T-helper 17 cell (primary cell): ENCODE measurements at regions not wholly inside any gene's neighbourhood (a gene's known extent, or its start where the extent isn't known, plus 50 kb on each side); places are given as distances from the start of the nearest gene placed in this dataset.

Experiments used
- ATAC-seq: fragments of 150-1000 bp; cut with Tn5 transposase; 2 replicates; pipeline ENCODE4 v1.10.0; 2021; ENCODE audit warnings: mild to moderate bottlenecking, moderate library complexity
- DNase-seq, 3 donors: peaks; one replicate each; pipeline versions ENCODE4 v3.0.0 to v3.0.0-alpha.2; 2020 to 2021
- H3K9me3 ChIP-seq: one replicate; pipeline ENCODE4 v1.7.0; 2013; ENCODE audit warnings: low read length, mild to moderate bottlenecking; ENCODE audit not compliant: control insufficient read depth, poor library complexity, severe bottlenecking
- H3K27ac Mint-ChIP-seq: one replicate; pipeline ENCODE4 v1.8.0; 2022; ENCODE audit warnings: mild to moderate bottlenecking, moderate library complexity, mixed read lengths
- H3K27me3 Mint-ChIP-seq: one replicate; pipeline ENCODE4 v1.8.0; 2022; ENCODE audit warnings: mixed read lengths
- H3K36me3 Mint-ChIP-seq: one replicate; pipeline ENCODE4 v1.8.0; 2022; ENCODE audit warnings: low read depth, mixed read lengths
- H3K4me1 Mint-ChIP-seq: one replicate; pipeline ENCODE4 v1.8.0; 2022; ENCODE audit warnings: mild to moderate bottlenecking, mixed read lengths
- H3K4me3 Mint-ChIP-seq: one replicate; pipeline ENCODE4 v1.8.0; 2022; ENCODE audit warnings: mild to moderate bottlenecking, moderate library complexity, mixed read lengths

- peaks cover 13% of the 10 kb centered on the region for H3K27me3 Mint-ChIP-seq
- no peak overlapping the region for H3K27ac Mint-ChIP-seq
- DNase-seq: no peak
- H3K36me3 Mint-ChIP-seq: no peaks in the 10 kb centered on the region
- no peak for ATAC-seq
- H3K9me3 ChIP-seq: no peaks in the 10 kb centered on the region
- H3K4me3 Mint-ChIP-seq: no peak overlapping the region
- no peaks in the 10 kb centered on the region for H3K4me1 Mint-ChIP-seq
These were observed 178.1 kb downstream of the IL15 start for GRCh38 chr4:141814499-141814898.

- no peaks in the 10 kb centered on the region for H3K4me1 Mint-ChIP-seq
- ATAC-seq: no peak
These were observed 179.3 kb downstream of the IL15 start for GRCh38 chr4:141815646-141816045.

GRCh38 chr4:141826260-141826659 lies 189.9 kb downstream of the IL15 start:
- Mint-ChIP-seq H3K27me3 (no peaks in the 10 kb centered on the region), H3K27ac (no peak overlapping the region), H3K36me3 (no peaks in the 10 kb centered on the region), H3K4me3 (no peak overlapping the region), H3K4me1 (no peaks in the 10 kb centered on the region)
- ATAC-seq: no peak
- DNase-seq: no peak
- H3K9me3 ChIP-seq: no peaks in the 10 kb centered on the region

More at GRCh38 chr4:141815646-141816045, 179.3 kb downstream of the IL15 start:
- Mint-ChIP-seq H3K36me3 (no peaks in the 10 kb centered on the region), H3K27ac (no peak overlapping the region), H3K4me3 (no peak overlapping the region), H3K27me3 (peaks cover 13% of the 10 kb centered on the region)
- DNase-seq: no peak
- no peaks in the 10 kb centered on the region for H3K9me3 ChIP-seq

GRCh38 chr4:141833209-141833608 lies 196.8 kb downstream of the IL15 start:
- H3K36me3 Mint-ChIP-seq: no peaks in the 10 kb centered on the region
- DNase-seq: no peak
- no peaks in the 10 kb centered on the region for H3K9me3 ChIP-seq
- no peak overlapping the region for H3K4me3 Mint-ChIP-seq
- no peak for ATAC-seq
- no peaks in the 10 kb centered on the region for H3K27me3 Mint-ChIP-seq
- H3K4me1 Mint-ChIP-seq: no peaks in the 10 kb centered on the region
- H3K27ac Mint-ChIP-seq: no peak overlapping the region

GRCh38 chr4:141840299-141840986 lies 204.1 kb downstream of the IL15 start:
- no peak overlapping the region for H3K27ac Mint-ChIP-seq
- DNase-seq (no peak), ATAC-seq (no peak)
- H3K27me3 Mint-ChIP-seq: peaks cover 13% of the 10 kb centered on the region
- no peaks in the 10 kb centered on the region for H3K4me1 Mint-ChIP-seq
- peaks cover 3% of the 10 kb centered on the region for H3K9me3 ChIP-seq
- H3K4me3 Mint-ChIP-seq: no peak overlapping the region
- H3K36me3 Mint-ChIP-seq: peaks cover 3% of the 10 kb centered on the region

- no peak for DNase-seq
- Mint-ChIP-seq H3K27me3 (peaks cover 19% of the 10 kb centered on the region), H3K4me3 (no peak overlapping the region)
These were observed 206.8 kb downstream of the IL15 start for GRCh38 chr4:141843136-141843535.

GRCh38 chr4:141845901-141846300 lies 209.5 kb downstream of the IL15 start:
- no peak overlapping the region for H3K4me3 Mint-ChIP-seq
- no peaks in the 10 kb centered on the region for H3K9me3 ChIP-seq
- ATAC-seq: no peak
- no peaks in the 10 kb centered on the region for H3K4me1 Mint-ChIP-seq
- peaks cover 21% of the 10 kb centered on the region for H3K27me3 Mint-ChIP-seq
- no peak overlapping the region for H3K27ac Mint-ChIP-seq
- peaks cover 3% of the 10 kb centered on the region for H3K36me3 Mint-ChIP-seq
- DNase-seq: no peak

More at GRCh38 chr4:141843136-141843535, 206.8 kb downstream of the IL15 start:
- peaks cover 3% of the 10 kb centered on the region for H3K36me3 Mint-ChIP-seq
- peaks cover 3% of the 10 kb centered on the region for H3K9me3 ChIP-seq
- no peak overlapping the region for H3K27ac Mint-ChIP-seq
- no peak for ATAC-seq
- H3K4me1 Mint-ChIP-seq: no peaks in the 10 kb centered on the region

- H3K27me3 Mint-ChIP-seq: peaks cover 11% of the 10 kb centered on the region
- no peaks in the 10 kb centered on the region for H3K36me3 Mint-ChIP-seq
- no peaks in the 10 kb centered on the region for H3K4me1 Mint-ChIP-seq
- DNase-seq: no peak
- H3K27ac Mint-ChIP-seq: no peak overlapping the region
- no peaks in the 10 kb centered on the region for H3K9me3 ChIP-seq
- no peak overlapping the region for H3K4me3 Mint-ChIP-seq
- ATAC-seq: no peak
These were observed 213.0 kb downstream of the IL15 start for GRCh38 chr4:141849367-141849766.

- no peaks in the 10 kb centered on the region for H3K9me3 ChIP-seq
- no peaks in the 10 kb centered on the region for H3K36me3 Mint-ChIP-seq
- no peaks in the 10 kb centered on the region for H3K4me1 Mint-ChIP-seq
- DNase-seq (no peak), ATAC-seq (no peak)
- H3K4me3 Mint-ChIP-seq: no peak overlapping the region
- H3K27me3 Mint-ChIP-seq: peaks cover 11% of the 10 kb centered on the region
- H3K27ac Mint-ChIP-seq: no peak overlapping the region
These were observed 213.4 kb downstream of the IL15 start for GRCh38 chr4:141849778-141850177.

- Mint-ChIP-seq H3K36me3 (no peaks in the 10 kb centered on the region), H3K27me3 (peaks cover 11% of the 10 kb centered on the region), H3K27ac (no peak overlapping the region), H3K4me1 (no peaks in the 10 kb centered on the region), H3K4me3 (no peak overlapping the region)
- DNase-seq: no peak
- peaks cover 10% of the 10 kb centered on the region for H3K9me3 ChIP-seq
- no peak for ATAC-seq
These were observed 215.0 kb downstream of the IL15 start for GRCh38 chr4:141851246-141851891.

- H3K27ac Mint-ChIP-seq: no peak overlapping the region
- no peaks in the 10 kb centered on the region for H3K4me1 Mint-ChIP-seq
- H3K4me3 Mint-ChIP-seq: no peak overlapping the region
- H3K36me3 Mint-ChIP-seq: no peaks in the 10 kb centered on the region
- DNase-seq (no peak), ATAC-seq (no peak)
- H3K9me3 ChIP-seq: peaks cover 10% of the 10 kb centered on the region
- H3K27me3 Mint-ChIP-seq: peaks cover 4% of the 10 kb centered on the region
These were observed 216.8 kb downstream of the IL15 start for GRCh38 chr4:141853091-141853764.

GRCh38 chr4:141858437-141858836 lies 222.1 kb downstream of the IL15 start:
- DNase-seq: no peak
- H3K27me3 Mint-ChIP-seq: no peaks in the 10 kb centered on the region
- no peaks in the 10 kb centered on the region for H3K4me1 Mint-ChIP-seq
- peaks cover 10% of the 10 kb centered on the region for H3K9me3 ChIP-seq
- no peaks in the 10 kb centered on the region for H3K36me3 Mint-ChIP-seq
- H3K4me3 Mint-ChIP-seq: no peak overlapping the region
- ATAC-seq: no peak
- no peak overlapping the region for H3K27ac Mint-ChIP-seq

GRCh38 chr4:141860974-141861373 lies 224.6 kb downstream of the IL15 start:
- H3K4me3 Mint-ChIP-seq: no peak overlapping the region
- no peaks in the 10 kb centered on the region for H3K4me1 Mint-ChIP-seq
- H3K27me3 Mint-ChIP-seq: no peaks in the 10 kb centered on the region
- no peak overlapping the region for H3K27ac Mint-ChIP-seq
- H3K36me3 Mint-ChIP-seq: no peaks in the 10 kb centered on the region
- ATAC-seq (no peak), DNase-seq (no peak)
- peaks cover under 1% of the 10 kb centered on the region for H3K9me3 ChIP-seq
